T-helper 1 cell (primary cell): ENCODE measurements at regions not wholly inside any gene's neighbourhood (a gene's known extent, or its start where the extent isn't known, plus 50 kb on each side); places are given as distances from the start of the nearest gene placed in this dataset.
"Not testable (repeated sequence)": the region's sequence is repeated elsewhere in the genome, so short reads cannot be mapped to it uniquely, and the experiment has no call there.

Experiments used
- DNase-seq, 5 donors: peaks; one replicate each; pipeline ENCODE4 v3.0.0-alpha.2; 2012 to 2020

- no peak for DNase-seq
Observed at GRCh38 chr3:182143903-182144302, 432.2 kb downstream of the SOX2 start.

- no peak for DNase-seq
Observed at GRCh38 chr3:182148360-182148759, 436.6 kb downstream of the SOX2 start.

DNA sequence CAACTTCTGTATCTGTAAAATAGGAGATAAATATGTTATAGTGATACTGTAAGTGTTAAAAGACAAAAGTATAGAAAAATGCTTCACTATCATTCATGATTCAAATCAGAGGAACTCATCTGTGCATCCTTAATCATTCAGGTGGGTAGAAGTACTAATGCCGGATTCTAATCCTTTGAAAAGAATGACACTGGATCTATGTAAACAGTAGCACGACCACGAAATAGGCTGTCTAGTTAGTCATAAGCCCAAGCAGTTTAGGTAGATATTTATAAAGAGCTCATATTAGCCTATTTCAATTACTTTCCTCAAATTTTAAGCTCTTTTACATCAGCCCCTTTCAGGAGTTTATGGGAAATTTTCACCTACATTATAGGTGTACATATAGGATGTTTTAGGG is 437.9 kb downstream of the SOX2 start:
- no peak for DNase-seq

- DNase-seq, result not testable (repeated sequence)
Observed at GRCh38 chr3:182156326-182156725, 444.6 kb downstream of the SOX2 start.

- no peak for DNase-seq
Observed at GRCh38 chr3:182165234-182165633, 453.5 kb downstream of the SOX2 start.

DNA sequence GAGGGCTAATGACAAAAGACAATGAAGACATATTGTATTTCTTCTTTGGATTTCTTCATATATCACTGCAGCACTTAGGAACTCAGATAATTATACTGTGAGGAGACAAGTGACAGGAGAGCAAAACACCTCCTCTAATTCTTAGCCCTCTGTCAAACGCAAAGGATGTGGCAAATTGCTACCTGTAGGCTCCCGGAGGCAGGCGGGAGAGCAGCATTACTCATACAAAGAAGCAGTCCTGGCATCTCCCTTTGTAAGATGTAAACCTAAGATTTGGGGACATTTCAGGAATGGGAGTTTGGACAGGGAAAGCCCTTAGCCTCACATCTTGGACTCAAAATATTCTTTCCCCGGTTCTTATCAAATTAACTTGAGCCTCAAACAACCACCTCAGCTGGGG is 460.8 kb downstream of the SOX2 start:
- DNase-seq, result no peak

- no peak for DNase-seq
Observed at GRCh38 chr3:182178488-182179200, 466.9 kb downstream of the SOX2 start.

DNA sequence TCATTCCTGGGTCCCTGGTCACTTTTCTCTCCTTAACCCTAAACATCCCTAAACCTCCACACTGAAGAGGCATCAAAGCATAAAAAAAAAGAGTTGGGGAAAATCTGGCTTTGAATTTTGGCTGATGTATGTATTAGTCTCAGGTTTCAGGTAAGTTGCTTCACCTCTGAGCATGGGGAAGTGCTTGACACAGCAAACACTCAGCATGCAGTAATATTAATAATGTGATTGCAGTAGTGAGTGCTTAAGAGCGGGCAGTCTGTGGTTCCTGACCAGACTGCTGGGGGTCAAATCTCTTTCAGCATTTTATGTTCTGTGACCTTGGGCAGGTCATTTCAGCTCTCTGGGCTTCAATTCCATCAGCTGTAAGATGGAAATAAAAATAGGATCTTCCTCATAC is 467.9 kb downstream of the SOX2 start:
- DNase-seq, result no peak

- no peak for DNase-seq
Observed at GRCh38 chr3:182180654-182181385, 469.1 kb downstream of the SOX2 start.

DNA sequence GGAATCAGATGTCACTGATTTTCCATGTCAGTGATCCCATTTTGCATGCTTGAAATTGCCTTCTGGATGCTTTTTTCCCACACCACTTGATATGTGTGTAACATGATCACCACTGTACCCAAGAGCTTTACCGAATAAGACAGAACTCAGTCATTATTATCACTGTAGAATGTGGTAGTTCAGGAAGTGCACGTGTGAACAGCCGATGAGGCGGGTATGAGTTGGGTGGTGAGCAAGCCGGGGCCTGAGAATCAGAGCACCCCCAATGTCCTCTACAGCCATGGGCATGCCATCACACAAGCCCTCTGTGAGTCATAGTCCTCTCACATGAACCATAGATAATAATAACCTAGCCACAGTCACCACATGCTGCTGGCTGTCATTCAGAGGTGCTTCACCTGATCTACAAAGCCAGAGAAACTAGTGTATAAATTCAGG is 470.8 kb downstream of the SOX2 start:
- DNase-seq, result no peak

DNA sequence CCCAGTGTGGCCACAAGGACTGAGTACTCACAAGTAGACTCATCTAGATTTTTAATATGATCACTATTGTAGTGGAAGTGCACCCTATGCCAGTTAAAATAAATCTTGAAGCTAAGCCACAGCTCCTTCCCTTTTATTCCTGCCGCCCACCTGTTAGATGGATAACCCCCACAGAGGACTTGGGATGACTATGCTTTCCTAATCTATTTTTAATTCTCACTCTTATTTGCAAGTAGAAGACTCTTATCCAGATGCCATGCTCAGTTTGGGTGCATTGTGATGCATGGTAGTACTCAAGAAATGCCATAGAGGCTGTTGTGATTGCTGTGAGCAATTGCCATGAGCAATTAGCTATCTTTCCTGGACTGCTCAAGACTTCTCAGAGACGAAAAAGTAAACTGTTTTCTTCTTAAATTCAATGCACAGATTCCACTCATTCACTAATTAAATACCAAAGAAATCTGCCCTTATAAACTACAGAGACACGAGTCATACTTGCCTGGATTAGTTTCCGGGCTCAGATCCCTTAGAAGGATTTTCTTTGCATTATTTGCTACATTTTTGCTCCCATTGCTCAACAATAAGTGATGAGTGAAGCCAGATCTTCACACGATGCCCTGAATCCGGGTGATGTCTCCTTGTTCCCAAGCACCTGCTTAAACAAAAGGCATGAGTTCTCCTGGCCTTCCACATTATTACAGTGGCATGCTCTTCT is 472.1 kb downstream of the SOX2 start:
- DNase-seq, result no peak

- DNase-seq, result no peak
Observed at GRCh38 chr3:182185313-182185712, 473.6 kb downstream of the SOX2 start.

DNA sequence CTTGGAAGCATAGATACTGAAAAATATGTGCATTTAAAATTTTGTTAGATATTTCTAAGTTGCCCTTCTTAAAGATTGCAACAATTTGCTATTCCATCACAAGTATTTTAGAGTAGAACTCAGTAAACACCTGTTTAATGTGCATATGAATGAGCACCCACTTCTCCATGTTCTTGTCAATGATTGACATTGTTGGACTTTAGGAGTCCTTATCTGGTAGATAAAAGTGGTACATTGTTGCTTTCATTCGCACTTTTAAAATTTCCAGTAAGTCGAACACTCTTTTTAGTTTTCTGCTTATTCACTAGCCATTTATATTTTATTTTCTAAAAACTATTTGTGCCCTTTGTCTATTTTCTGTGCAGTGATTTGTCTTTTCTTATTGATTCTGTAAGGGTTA is 478.3 kb downstream of the SOX2 start:
- DNase-seq, result no peak

GRCh38 chr3:182198345-182198744 is 486.6 kb downstream of the SOX2 start:
- DNase-seq, result no peak

DNA sequence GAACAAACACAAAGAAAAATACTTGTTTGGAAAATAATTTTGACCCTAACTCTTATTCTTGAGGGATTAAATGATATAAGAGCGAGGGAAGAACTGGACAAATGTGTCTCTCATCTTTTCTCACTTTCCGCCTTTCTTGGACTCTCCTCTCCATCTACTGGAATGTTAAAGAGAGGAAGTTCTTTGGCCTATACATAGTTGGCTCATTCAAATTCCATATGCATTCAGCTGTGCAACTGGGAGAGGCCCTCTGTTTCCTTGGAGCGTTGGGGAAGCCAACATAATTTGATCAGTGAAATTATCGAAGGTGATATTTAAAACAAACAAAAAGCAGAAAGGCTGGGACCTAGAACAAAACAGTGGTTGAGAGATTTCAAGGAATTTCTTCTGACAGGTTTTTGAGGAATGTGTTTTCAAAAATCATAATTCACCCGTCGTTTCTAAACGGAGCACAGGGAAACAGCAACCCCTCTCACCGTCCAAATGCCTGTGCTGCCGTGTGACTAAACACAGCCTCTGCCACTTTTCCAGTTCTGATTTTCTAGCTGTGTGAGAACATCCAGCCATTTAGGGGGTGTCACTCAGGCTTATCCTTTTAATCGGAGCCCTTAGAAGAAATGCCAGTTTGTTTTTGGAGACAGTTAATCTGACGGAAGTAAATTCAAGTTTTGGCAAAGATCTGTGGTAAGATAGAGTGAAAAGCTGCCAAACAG is 489.9 kb downstream of the SOX2 start:
- DNase-seq, result no peak

- DNase-seq, result no peak
Observed at GRCh38 chr3:182212479-182213076, 500.9 kb downstream of the SOX2 start.

DNA sequence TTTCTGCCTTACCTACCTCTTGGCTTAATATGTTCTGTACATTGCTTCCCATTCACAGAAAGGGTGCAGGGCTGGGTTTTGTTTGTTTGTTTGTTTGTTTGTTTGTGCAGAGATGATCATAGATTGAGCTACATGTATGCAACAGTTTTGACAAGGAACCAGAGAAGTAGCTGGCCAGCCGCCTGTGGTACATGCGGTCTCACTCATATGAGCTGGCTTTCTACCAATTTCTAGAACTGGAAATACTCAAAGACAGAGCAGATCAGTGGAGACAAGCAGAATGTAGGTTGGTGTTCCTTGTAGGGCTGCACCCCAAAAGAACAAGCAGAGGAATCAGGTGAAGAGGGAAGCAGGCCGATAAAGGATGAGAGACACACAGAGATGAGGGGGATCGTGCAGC is 502.7 kb downstream of the SOX2 start:
- DNase-seq, result no peak

- no peak for DNase-seq
Observed at GRCh38 chr3:182215881-182216280, 504.2 kb downstream of the SOX2 start.

GRCh38 chr3:182216311-182216970 is 504.7 kb downstream of the SOX2 start:
- DNase-seq, result no peak

DNA sequence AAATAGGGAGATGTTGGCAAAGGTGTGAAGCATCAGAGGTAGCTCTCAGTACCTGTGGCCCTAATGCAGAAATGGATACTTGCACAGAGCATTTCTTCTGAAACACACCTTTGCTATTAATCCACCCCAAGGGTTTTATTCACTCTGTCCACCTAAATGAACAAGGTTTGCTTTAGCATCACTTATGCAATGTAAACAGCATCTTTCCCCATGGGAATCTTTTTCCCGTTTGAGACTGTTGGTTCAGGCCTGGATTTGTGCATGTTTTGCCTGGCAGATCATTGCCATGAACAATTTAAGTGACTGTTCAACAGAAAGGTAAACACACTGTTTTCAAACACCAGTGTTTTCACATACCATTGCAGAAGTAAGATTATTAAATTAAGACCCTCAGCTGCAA is 508.3 kb downstream of the SOX2 start:
- DNase-seq, result no peak

- DNase-seq, result no peak
Observed at GRCh38 chr3:182220471-182220870, 508.7 kb downstream of the SOX2 start.

- DNase-seq, result no peak
Observed at GRCh38 chr3:182226995-182227394, 515.3 kb downstream of the SOX2 start.
